GM12874 (cell line): ENCODE measurements at regions not wholly inside any gene's neighbourhood (a gene's known extent, or its start where the extent isn't known, plus 50 kb on each side); places are given as distances from the start of the nearest gene placed in this dataset.

ENCODE experiments used
- CTCF ChIP-seq: IDR thresholded peaks from 2 replicates; pipeline ENCODE4 v1.5.1; 2011; ENCODE audit warnings: low read depth, mild to moderate bottlenecking, control low read depth, low read length, moderate library complexity; ENCODE audit not compliant: insufficient read depth

GRCh38 chr11:34001557-34002064 is 49.9 kb upstream of the CAPRIN1 start:
- no peak for TF ChIP-seq CTCF

DNA sequence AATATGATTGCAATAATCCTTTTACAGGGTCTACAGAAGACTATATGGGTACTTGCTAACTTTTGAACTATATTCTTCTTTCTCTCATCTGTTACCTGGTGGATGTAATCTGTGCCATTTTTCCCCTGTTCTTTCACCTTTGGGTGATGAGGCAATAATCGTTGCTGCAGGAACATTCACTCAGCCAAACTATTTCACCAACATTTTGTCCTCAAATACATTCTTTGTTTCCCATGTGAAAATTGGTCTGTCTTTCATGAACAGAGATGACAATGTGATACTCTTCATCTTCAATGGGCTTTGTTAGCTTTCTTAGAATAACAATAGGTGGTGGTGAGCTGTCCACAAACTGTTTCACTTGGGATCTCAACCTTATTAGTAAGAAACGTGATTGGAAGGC is 52.1 kb upstream of the CAPRIN1 start:
- TF ChIP-seq CTCF: no peak

GRCh38 chr11:33997584-33998251 is 53.8 kb upstream of the CAPRIN1 start:
- no peak for TF ChIP-seq CTCF

DNA sequence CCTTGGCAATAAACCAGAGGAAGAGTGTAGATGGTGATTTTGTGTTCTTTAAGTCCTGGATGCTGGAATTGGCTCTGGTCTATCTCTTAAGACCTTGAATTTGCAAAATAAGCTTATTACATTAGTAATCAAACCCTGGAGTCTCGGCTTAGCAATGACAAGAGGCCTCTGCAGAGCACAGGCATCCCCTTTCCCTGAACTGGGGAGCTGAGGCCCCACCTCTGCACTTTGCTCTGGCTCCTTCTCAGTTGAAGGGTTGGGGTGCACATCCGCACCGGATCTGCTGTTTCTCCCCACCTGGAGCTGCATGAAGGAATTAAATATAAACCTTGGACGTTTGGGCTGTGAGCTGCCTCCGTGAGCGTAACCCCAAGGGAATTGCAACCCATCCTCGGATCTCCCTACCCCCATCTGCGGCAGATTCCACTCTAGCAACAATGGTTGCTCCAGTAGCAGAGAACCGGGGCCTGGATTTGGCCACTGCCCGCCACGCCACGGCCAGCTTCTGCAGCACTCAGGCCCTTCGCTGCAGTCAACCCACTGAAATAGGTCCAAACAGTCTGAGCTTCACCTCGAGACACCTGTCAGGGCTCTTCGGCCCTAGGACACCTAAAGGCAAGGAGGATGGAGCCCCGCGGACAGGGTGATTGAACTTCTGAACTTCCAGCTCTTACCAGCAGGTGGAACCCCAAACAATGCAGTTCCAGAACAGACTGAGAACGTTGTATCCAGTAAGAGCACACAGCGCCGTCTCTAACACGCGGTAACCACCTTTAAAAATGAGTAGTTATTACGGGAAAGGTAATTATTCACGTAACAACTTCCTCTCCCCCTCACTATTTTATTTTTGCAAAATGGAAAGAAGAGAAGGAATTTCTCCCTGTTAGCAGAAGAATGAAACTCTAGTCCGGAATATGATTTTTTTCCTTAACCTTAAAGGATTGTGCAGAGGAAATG is 54.8 kb upstream of the CAPRIN1 start:
- TF ChIP-seq CTCF: peak; percentile 84

- TF ChIP-seq CTCF: no peak
Observed at GRCh38 chr11:33994937-33995336, 56.6 kb upstream of the CAPRIN1 start.

- no peak for TF ChIP-seq CTCF
Observed at GRCh38 chr11:33989461-33989860, 62.1 kb upstream of the CAPRIN1 start.

GRCh38 chr11:33988586-33989370 is 62.8 kb upstream of the CAPRIN1 start:
- TF ChIP-seq CTCF: no peak
